Keratinocyte (primary cell): ENCODE measurements at regions not wholly inside any gene's neighbourhood (a gene's known extent, or its start where the extent isn't known, plus 50 kb on each side); places are given as distances from the start of the nearest gene placed in this dataset.

Source experiments
- DNase-seq: peaks from one replicate; pipeline ENCODE4 v3.0.0-alpha.2; 2011; ENCODE audit warnings: low read depth, missing footprints, low spot score
- FAIRE-seq: peaks from 2 replicates; lab custom pipeline; 2011; peaks lifted over from hg19 to GRCh38; lab: Jason Lieb, UNC
- H2AFZ ChIP-seq: 2 replicates; pipeline ENCODE4 v1.6.0; 2012; ENCODE audit warnings: low read length, control low read depth, inconsistent platforms; ENCODE audit not compliant: control insufficient read depth
- H3K27ac ChIP-seq: 2 replicates; pipeline ENCODE4 v1.5.1; 2011; ENCODE audit warnings: low read length; ENCODE audit not compliant: control insufficient read depth, insufficient read depth
- H3K27me3 ChIP-seq: 3 replicates; pipeline ENCODE4 v1.6.0; 2011; ENCODE audit warnings: low read length; ENCODE audit not compliant: control insufficient read depth, insufficient read depth; ENCODE audit errors: extremely low read depth
- H3K36me3 ChIP-seq, 2 experiments: 2 replicates in 1 of 2; 3 replicates in 1 of 2; pipeline ENCODE4 v1.5.1; 2011; ENCODE audit warnings: low read length in 2 of 2, mild to moderate bottlenecking in 1 of 2; ENCODE audit not compliant: control insufficient read depth in 2 of 2, insufficient read depth in 2 of 2; ENCODE audit errors: extremely low read depth in 1 of 2
- H3K4me1 ChIP-seq: 3 replicates; pipeline ENCODE4 v1.5.1; 2011; ENCODE audit warnings: low read length; ENCODE audit not compliant: control insufficient read depth, insufficient read depth; ENCODE audit errors: extremely low read depth
- H3K4me2 ChIP-seq: 3 replicates; pipeline ENCODE4 v1.6.0; 2011; ENCODE audit warnings: low read depth, low read length; ENCODE audit not compliant: control insufficient read depth, insufficient read depth; ENCODE audit errors: extremely low read depth
- H3K4me3 ChIP-seq, 3 experiments: fragments of 200-600 bp in 1 of 3; sonication (generic) in 1 of 3; 2 replicates in 2 of 3; 3 replicates in 1 of 3; pipeline ENCODE4 v1.5.1; 2011 to 2016; ENCODE audit warnings: low read length in 3 of 3, mild to moderate bottlenecking in 3 of 3, control low read depth in 2 of 3, inconsistent platforms in 1 of 3, low read depth in 1 of 3, mixed read lengths in 1 of 3, mixed run types in 1 of 3, moderate library complexity in 1 of 3; ENCODE audit not compliant: control insufficient read depth in 2 of 3, insufficient read depth in 2 of 3; ENCODE audit errors: extremely low read depth in 1 of 3
- H3K79me2 ChIP-seq: 2 replicates; pipeline ENCODE4 v1.6.0; 2012; ENCODE audit warnings: low read length; ENCODE audit not compliant: control insufficient read depth, insufficient read depth
- H3K9ac ChIP-seq: 3 replicates; pipeline ENCODE4 v1.6.0; 2011; ENCODE audit warnings: low read length; ENCODE audit not compliant: control insufficient read depth, insufficient read depth; ENCODE audit errors: extremely low read depth
- H3K9me1 ChIP-seq: 3 replicates; pipeline ENCODE4 v1.6.0; 2011; ENCODE audit warnings: low read length; ENCODE audit not compliant: control insufficient read depth, insufficient read depth; ENCODE audit errors: extremely low read depth
- H3K9me3 ChIP-seq: 2 replicates; pipeline ENCODE4 v1.5.1; 2012; ENCODE audit warnings: low read depth, low read length; ENCODE audit not compliant: control insufficient read depth
- H4K20me1 ChIP-seq: 3 replicates; pipeline ENCODE4 v1.6.0; 2011; ENCODE audit warnings: low read length; ENCODE audit not compliant: control insufficient read depth, insufficient read depth; ENCODE audit errors: extremely low read depth
- CTCF ChIP-seq, 3 experiments: IDR thresholded peaks in 1 of 3; conservative IDR thresholded peaks in 1 of 3; optimal IDR thresholded peaks in 1 of 3; 2 replicates in 2 of 3; 3 replicates in 1 of 3; pipeline versions ENCODE3 to v1.5.1; 2011; ENCODE audit warnings: low read length in 3 of 3, mild to moderate bottlenecking in 3 of 3, moderate library complexity in 2 of 3, control low read depth in 1 of 3, inconsistent platforms in 1 of 3; ENCODE audit not compliant: insufficient read depth in 2 of 3; ENCODE audit errors: extremely low read depth in 1 of 3
- EZH2 ChIP-seq: IDR thresholded peaks from one replicate; pipeline ENCODE4 v1.6.1; 2012; ENCODE audit warnings: inconsistent platforms, mild to moderate bottlenecking, low read length, moderate library complexity
- dilution Hi-C: fragments of 300-500 bp; cut with MboI; formaldehyde crosslinking; loops from one replicate; pipeline ENCODE4 v1.7.0; 2020; ENCODE audit warnings: low sequenced_read_pairs; ENCODE audit not compliant: extremely low pct_ligation_motif_present

DNA sequence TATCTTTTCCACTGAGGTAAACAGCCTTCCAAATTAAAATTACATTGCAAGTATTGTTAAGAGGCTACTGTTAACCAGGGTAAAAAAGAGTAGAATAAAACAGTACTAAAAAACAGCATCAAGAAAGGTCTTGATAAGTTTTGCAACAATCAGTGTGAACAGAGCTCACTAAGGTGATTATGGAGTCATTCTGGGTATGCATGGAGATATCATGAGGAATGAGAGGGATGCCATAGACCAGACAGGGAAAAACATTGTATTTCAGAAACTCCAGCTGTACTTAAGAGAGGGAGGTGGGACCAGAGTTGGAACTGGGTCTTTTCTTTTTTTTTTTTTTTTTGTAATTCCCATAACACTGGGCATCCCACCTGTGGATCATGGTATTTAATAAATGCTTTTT is 549.6 kb downstream of the INHBA start:
- no peaks in the 10 kb centered on the region for H3K79me2 ChIP-seq
- no peak overlapping the region for H2AFZ ChIP-seq
- H3K27ac ChIP-seq, result no peak overlapping the region
- dilution Hi-C loops, result no loop called here
- DNase-seq (no peak), FAIRE-seq (no peak)
- no peaks in the 10 kb centered on the region for H3K9me3 ChIP-seq
- H3K9ac ChIP-seq, result no peak overlapping the region
- no peaks in the 10 kb centered on the region for H4K20me1 ChIP-seq
- H3K4me1 ChIP-seq, result peaks cover 9% of the 10 kb centered on the region
- no peaks in the 10 kb centered on the region for H3K27me3 ChIP-seq
- H3K4me2 ChIP-seq, result no peak overlapping the region
- H3K36me3 ChIP-seq, result no peaks in the 10 kb centered on the region
- no peak overlapping the region for H3K4me3 ChIP-seq
- TF ChIP-seq EZH2, result no peak
- no peak for TF ChIP-seq CTCF (optimal IDR thresholded peaks at IDR 0.05 in 1 of 3, IDR thresholded peaks at IDR 0.05 in 1 of 3, conservative IDR thresholded peaks at IDR 0.05 in 1 of 3; ENCODE audit: extremely low read depth in 1 of 3, insufficient read depth in 2 of 3, low read length in 3 of 3)
- H3K9me1 ChIP-seq, result no peaks in the 10 kb centered on the region

DNA sequence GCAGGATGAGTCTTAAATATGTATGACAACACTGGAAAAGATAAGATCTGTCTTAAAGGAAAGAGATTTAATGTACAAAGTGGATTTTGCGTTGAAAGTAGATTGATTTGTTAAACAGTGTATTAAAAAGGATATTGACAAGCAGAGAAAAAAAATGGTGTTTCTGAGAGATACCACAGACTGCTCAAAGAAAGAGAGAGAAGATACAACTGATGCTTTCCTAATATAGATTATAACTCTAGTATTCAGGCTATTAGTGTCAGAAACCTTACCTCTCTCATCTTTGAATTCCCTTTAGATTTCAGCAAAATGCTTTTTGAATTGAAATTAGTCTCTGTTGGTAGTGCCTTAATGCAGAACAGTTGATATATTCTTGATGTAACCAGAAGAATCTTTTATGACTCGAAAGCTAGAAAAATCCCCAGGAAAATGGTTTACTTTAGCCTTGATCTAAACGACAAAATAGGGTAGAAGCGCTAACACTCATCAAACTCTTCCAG is 550.7 kb downstream of the INHBA start:
- FAIRE-seq (no peak), DNase-seq (no peak)
- peaks cover 19% of the 10 kb centered on the region for H3K4me1 ChIP-seq
- H2AFZ ChIP-seq, result no peak overlapping the region
- H4K20me1 ChIP-seq, result no peaks in the 10 kb centered on the region
- no peaks in the 10 kb centered on the region for H3K36me3 ChIP-seq
- no peaks in the 10 kb centered on the region for H3K79me2 ChIP-seq
- TF ChIP-seq CTCF (optimal IDR thresholded peaks at IDR 0.05 in 1 of 3, IDR thresholded peaks at IDR 0.05 in 1 of 3, conservative IDR thresholded peaks at IDR 0.05 in 1 of 3; ENCODE audit: extremely low read depth in 1 of 3, insufficient read depth in 2 of 3, low read length in 3 of 3), result no peak
- TF ChIP-seq EZH2, result no peak
- H3K9me1 ChIP-seq, result no peaks in the 10 kb centered on the region
- no peaks in the 10 kb centered on the region for H3K9me3 ChIP-seq
- H3K27ac ChIP-seq, result no peak overlapping the region
- H3K9ac ChIP-seq, result no peak overlapping the region
- H3K27me3 ChIP-seq, result no peaks in the 10 kb centered on the region
- dilution Hi-C loops, result no loop called here
- H3K4me3 ChIP-seq, result no peak overlapping the region
- H3K4me2 ChIP-seq, result no peak overlapping the region
